OCI-LY1 (cell line): ENCODE measurements at regions not wholly inside any gene's neighbourhood (a gene's known extent, or its start where the extent isn't known, plus 50 kb on each side); places are given as distances from the start of the nearest gene placed in this dataset.

Experiments used
- H2AFZ ChIP-seq: fragments of 200-600 bp; sonication (generic), shearing (Covaris generic); 2 replicates; pipeline ENCODE4 v1.6.0; 2014; ENCODE audit warnings: antibody characterized with exemption, mild to moderate bottlenecking, low read length
- H3F3A ChIP-seq: fragments of 200-600 bp; sonication (generic), shearing (Covaris generic); 2 replicates; pipeline ENCODE4 v1.6.0; 2014; ENCODE audit warnings: mild to moderate bottlenecking, antibody characterized with exemption, low read length, moderate library complexity; ENCODE audit not compliant: insufficient read depth
- H3K27ac ChIP-seq: fragments of 200-600 bp; sonication (generic); 2 replicates; pipeline ENCODE4 v1.5.1; 2014; ENCODE audit warnings: low read length, mixed run types, mild to moderate bottlenecking, low read depth; ENCODE audit not compliant: poor library complexity, severe bottlenecking
- H3K27me3 ChIP-seq: fragments of 200-600 bp; sonication (generic); 2 replicates; pipeline ENCODE4 v1.6.0; 2014; ENCODE audit warnings: antibody characterized with exemption, mild to moderate bottlenecking, low read length, moderate library complexity; ENCODE audit not compliant: insufficient read depth
- H3K36me3 ChIP-seq: fragments of 200-600 bp; sonication (generic); 2 replicates; pipeline ENCODE4 v1.6.1; 2014; ENCODE audit warnings: mild to moderate bottlenecking, antibody characterized with exemption, low read length, moderate library complexity, mixed read lengths; ENCODE audit not compliant: insufficient read depth
- H3K4me1 ChIP-seq: fragments of 200-600 bp; sonication (generic); 2 replicates; pipeline ENCODE4 v1.5.1; 2014; ENCODE audit warnings: mild to moderate bottlenecking, low read length, moderate library complexity; ENCODE audit not compliant: insufficient read depth, severe bottlenecking
- H3K4me2 ChIP-seq: fragments of 200-600 bp; sonication (generic), shearing (Covaris generic); 2 replicates; pipeline ENCODE4 v1.6.1; 2014; ENCODE audit warnings: low read length
- H3K4me3 ChIP-seq: fragments of 200-600 bp; sonication (generic); 2 replicates; pipeline ENCODE4 v1.5.1; 2014; ENCODE audit warnings: low read length, low read depth, mild to moderate bottlenecking, mixed read lengths; ENCODE audit not compliant: poor library complexity, severe bottlenecking
- H3K79me2 ChIP-seq: fragments of 200-600 bp; shearing (Covaris generic); 2 replicates; pipeline ENCODE4 v1.6.1; 2016; ENCODE audit warnings: mixed run types, low read length, mixed read lengths; ENCODE audit not compliant: insufficient read depth
- H3K9ac ChIP-seq: fragments of 200-600 bp; sonication (generic), shearing (Covaris generic); 2 replicates; pipeline ENCODE4 v1.6.1; 2014; ENCODE audit warnings: mild to moderate bottlenecking, low read length, mixed read lengths
- H3K9me2 ChIP-seq: fragments of 200-600 bp; sonication (generic), shearing (Covaris generic); 2 replicates; pipeline ENCODE4 v1.6.1; 2014; ENCODE audit warnings: low read depth, mild to moderate bottlenecking, low read length, mixed read lengths
- H3K9me3 ChIP-seq: fragments of 200-600 bp; shearing (Covaris generic); 2 replicates; pipeline ENCODE4 v1.6.1; 2014; ENCODE audit warnings: low read length, mixed read lengths
- H4K20me1 ChIP-seq: fragments of 200-600 bp; sonication (generic), shearing (Covaris generic); 2 replicates; pipeline ENCODE4 v1.6.0; 2016; ENCODE audit warnings: mild to moderate bottlenecking, low read length; ENCODE audit not compliant: insufficient read depth
- CTCF ChIP-seq: fragments of 200-600 bp; sonication (generic), shearing (Covaris generic); IDR thresholded peaks from 2 replicates; pipeline ENCODE4 v1.5.1; 2017; ENCODE audit warnings: mild to moderate bottlenecking, antibody characterized with exemption, low read length, moderate library complexity, mixed read lengths
- EZH2 ChIP-seq: fragments of 200-600 bp; sonication (generic), shearing (Covaris generic); IDR thresholded peaks from 2 replicates; pipeline ENCODE4 v1.8.0; 2017; ENCODE audit warnings: borderline replicate concordance, mixed run types, mild to moderate bottlenecking, antibody characterized with exemption, low read length, moderate library complexity, mixed read lengths

- Histone ChIP-seq H3K9ac (no peak overlapping the region), H3K36me3 (no peaks in the 10 kb centered on the region), H3F3A (no peaks in the 10 kb centered on the region), H3K27me3 (no peaks in the 10 kb centered on the region), H3K9me3 (no peaks in the 10 kb centered on the region), H3K4me3 (no peak overlapping the region), H3K4me1 (no peaks in the 10 kb centered on the region), H3K79me2 (no peaks in the 10 kb centered on the region), H3K4me2 (no peak overlapping the region), H3K9me2 (no peaks in the 10 kb centered on the region), H4K20me1 (no peaks in the 10 kb centered on the region), H2AFZ (no peak overlapping the region), H3K27ac (no peak overlapping the region)
- TF ChIP-seq EZH2 (no peak), CTCF (no peak)
Measured at GRCh38 chr7:25788961-25789620, 362.9 kb upstream of the NFE2L3 start.

- Histone ChIP-seq H3K4me1 (no peaks in the 10 kb centered on the region), H3K27me3 (no peaks in the 10 kb centered on the region), H3K9me3 (no peaks in the 10 kb centered on the region), H4K20me1 (no peaks in the 10 kb centered on the region), H3F3A (no peaks in the 10 kb centered on the region), H3K27ac (no peak overlapping the region), H3K4me3 (no peak overlapping the region), H3K36me3 (no peaks in the 10 kb centered on the region), H3K4me2 (no peak overlapping the region), H3K79me2 (no peaks in the 10 kb centered on the region), H2AFZ (no peak overlapping the region), H3K9ac (no peak overlapping the region), H3K9me2 (no peaks in the 10 kb centered on the region)
- TF ChIP-seq EZH2 (no peak), CTCF (no peak)
Measured at GRCh38 chr7:25789701-25790640, 362.0 kb upstream of the NFE2L3 start.

- Histone ChIP-seq H3K27ac (no peak overlapping the region), H3F3A (no peaks in the 10 kb centered on the region), H2AFZ (no peak overlapping the region), H3K4me3 (no peak overlapping the region), H3K9ac (no peak overlapping the region), H3K27me3 (no peaks in the 10 kb centered on the region), H3K4me2 (no peak overlapping the region), H3K9me3 (no peaks in the 10 kb centered on the region), H3K79me2 (no peaks in the 10 kb centered on the region), H3K9me2 (no peaks in the 10 kb centered on the region), H4K20me1 (no peaks in the 10 kb centered on the region), H3K36me3 (no peaks in the 10 kb centered on the region), H3K4me1 (no peaks in the 10 kb centered on the region)
- TF ChIP-seq CTCF: no peak
- no peak for TF ChIP-seq EZH2
Measured at GRCh38 chr7:25790963-25791362, 361.0 kb upstream of the NFE2L3 start.
